HG03060 (cell line): ENCODE measurements at regions not wholly inside any gene's neighbourhood (a gene's known extent, or its start where the extent isn't known, plus 50 kb on each side); places are given as distances from the start of the nearest gene placed in this dataset.

Source experiments
- ATAC-seq: cut with Tn5 transposase; IDR thresholded peaks from one replicate; pipeline ENCODE4 v1.9.1; 2021; ENCODE audit warnings: low read depth, moderate number of reproducible peaks; ENCODE audit not compliant: unreplicated experiment

DNA sequence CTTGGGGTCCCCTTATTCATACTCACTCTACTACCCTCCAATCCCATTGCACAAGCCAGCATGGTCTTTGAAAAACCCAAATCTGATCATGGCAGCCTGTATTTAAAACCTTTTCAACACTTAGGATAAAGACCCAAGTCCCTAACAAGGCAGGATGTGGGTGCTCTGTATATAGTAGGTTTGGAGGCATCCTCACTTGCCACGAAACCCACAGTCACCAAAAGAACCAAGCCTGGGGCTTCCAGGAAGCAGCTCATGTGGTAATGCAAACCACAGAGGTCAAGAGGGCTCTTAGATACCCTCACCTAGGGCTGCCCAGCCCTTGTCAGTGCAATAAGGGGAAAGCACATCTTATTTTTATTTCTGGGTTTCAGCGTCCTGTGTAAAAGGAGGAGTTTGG, 218.6 kb upstream of the ASIC2 start:
- no peak for ATAC-seq

DNA sequence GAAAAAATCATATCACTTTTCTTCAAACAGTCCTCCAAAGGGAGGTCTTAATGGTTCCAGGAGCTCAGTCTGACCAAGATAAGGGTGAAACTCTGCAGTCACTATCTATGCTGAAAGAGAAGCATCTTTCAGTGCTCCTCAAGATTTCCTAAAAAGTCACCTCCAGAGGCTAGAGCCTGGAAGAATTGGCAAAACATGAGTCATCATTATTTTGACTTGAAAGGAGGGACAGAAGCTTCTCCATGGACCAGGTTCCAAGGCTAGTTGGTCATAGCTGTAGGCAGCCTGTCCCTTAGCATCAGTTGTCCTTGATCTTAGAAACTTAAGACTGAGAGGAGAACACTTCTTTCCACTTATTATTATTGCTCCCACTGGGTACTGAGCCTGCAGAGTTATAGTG, 219.0 kb upstream of the ASIC2 start:
- ATAC-seq = no peak

DNA sequence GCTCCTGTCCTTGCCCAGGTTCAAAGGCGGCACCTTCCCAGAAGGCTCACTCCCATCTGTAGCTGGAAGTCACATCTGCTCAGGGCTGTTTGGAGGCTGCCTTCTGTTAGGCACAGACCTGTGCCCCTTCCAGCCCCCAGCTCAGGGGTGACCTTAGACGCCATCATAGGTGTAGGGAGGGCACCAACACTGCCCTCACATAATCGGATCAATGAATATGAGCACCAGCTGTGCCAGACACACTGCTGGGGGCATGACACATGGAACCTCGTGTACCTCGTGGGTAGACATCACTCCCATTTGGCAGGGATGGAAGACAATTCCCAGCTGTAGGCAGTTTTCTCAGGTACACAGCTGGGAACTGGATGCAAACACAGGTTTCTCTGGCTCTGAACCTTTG, 220.7 kb upstream of the ASIC2 start:
- ATAC-seq = no peak

DNA sequence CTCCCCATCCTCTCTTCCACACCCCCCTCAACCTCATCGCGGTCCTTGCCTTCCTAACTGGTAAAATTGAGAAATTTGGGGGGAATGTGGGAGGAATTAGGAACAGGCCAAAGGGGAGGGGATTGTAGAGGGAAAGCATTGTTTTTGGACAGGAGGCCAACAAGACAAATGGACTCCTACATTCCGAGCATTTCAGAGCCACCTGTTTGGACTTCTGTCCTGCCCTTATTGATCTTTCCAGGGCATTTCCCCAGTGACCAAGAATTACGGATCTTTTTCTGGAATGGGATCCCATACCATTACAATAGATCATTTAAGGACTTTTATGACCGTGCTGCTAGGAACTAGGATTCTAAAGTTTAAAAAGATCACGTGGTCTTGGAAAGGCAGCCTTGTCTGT, 221.3 kb upstream of the ASIC2 start:
- ATAC-seq = no peak

DNA sequence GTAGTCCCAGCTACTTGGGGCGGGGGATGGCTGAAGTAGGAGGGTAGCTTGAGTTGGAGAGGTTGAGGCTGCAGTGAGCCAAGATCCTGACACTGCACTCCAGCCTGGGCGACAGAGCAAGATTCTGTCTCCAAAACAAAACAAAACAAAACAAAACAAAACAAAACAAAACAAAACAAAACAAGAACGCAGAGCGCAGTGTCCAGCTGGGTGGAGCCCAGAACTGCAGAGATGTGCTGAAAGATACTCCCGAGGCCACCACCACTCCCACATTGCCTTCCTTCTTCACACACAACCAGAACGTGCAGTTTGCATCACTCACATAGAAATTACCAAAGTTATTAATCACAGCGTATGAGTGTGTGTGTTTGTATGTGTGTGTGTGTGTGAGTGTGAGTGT, 222.9 kb upstream of the ASIC2 start:
- no peak for ATAC-seq

DNA sequence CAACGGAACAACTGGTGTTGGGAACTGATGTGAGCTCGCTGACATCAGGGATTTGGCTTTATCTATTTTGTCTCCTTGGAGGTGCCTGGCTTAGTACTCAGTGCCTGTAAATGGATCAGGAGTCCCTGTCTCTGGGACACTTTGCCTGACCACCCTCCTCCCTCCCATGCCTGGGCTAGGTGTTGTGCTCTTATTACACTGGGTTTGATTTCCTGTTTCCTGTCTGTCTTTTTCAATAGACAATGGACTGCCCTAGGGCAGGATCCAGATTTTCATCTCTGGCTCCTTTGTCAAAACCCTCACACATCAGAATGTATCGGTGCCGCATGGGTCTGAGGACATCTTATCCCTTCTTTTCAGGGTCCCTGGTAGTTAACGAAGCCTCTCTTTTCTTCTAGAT, 223.6 kb upstream of the ASIC2 start:
- no peak for ATAC-seq

DNA sequence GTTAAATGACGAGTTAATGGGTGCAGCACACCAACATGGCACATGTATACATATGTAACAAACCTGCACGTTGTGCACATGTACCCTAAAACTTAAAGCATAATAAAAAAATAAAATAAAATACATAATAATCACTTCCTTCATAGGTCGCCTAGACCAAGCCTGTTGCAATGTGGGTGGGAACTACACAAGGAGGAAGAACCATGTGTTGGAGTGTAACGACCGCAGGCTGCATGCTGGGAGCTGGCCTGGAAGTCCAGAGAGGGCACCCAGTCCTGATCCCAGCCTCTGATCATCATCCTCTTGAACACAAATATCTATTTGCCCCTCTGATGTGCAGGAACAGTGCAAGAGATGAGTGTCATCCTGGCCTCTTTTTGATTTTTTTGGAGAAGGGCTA, 224.7 kb upstream of the ASIC2 start:
- no peak for ATAC-seq

DNA sequence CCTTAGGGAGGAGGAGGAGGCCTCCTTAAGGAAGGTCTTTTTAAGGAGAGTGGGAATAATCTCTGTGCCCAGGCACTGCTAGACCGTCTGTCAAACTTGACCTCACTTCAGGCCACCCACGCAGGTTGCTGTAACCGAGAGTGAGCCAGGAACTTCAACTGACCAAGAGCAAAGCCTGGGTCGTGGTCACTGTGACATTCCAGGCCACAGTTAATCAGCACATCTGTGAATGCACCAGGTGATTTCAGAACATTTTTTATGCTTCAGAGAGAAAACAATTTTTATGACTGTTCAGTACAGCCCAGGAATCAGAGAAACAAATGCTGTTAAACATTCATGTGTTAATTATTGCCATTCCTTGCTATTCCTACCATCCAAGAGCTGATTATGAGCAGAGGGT, 226.6 kb upstream of the ASIC2 start:
- ATAC-seq = no peak

DNA sequence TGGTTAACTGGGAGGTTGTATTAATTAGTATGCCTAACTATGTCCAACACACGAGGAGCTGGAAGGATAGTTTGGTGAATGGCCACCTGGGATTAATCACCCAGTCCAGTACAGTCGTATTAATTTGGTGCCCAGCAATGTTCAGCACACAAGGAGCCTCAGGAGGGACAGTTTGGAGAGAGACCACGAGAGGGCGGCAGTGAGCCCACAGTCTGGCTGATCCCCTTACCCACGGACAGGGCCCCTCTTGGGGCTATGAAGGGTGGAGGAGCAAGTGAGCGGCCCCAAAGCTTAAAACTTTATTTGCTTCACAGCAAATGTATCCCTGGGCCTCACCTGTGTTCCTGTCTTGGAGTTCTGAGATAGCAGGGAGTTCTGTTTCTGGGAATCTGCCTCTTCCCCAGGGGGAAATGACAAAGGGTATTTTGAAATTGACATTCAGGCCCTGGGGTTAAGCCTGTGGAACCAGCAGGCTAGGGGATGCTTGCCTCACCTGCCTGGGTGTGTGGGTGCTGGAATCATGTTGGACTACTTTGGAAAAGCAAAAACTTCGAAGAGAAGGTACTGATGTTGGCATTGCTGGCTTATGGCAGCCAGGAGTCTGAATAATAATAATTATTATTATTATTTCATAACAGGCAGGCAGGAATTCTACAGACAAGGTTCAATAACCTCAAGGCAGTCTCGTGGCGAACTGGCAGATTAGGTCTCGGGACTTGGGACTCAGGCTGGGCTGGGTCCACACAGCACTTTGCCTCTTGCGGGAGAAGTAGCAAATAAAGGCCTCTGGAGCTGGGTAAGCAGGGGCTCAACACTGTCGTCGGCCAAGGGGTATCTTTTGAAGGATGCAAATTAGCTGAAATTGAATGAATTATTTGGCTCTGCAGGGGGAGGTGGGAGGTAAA, 227.6 kb upstream of the ASIC2 start:
- ATAC-seq = no peak

DNA sequence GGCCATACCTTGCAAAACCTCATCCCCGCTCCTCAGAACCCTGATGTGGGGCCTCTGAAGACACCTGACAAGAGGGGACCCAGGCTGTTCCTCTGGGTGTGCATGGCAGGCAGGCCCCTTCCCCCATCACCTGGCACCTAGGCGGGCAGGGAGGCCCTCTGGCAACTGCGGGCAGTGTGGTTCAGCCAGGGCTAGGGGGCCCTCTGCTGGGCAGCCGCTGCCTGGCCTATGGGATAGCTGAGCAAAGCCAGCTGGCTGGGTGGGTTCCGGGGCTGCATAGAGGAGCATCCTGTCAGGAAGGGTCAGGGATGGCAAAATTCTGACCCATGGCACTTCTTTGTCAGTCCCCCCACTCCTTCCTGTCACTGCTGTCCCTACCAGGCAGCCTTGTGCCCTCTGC, 228.7 kb upstream of the ASIC2 start:
- ATAC-seq = no peak

DNA sequence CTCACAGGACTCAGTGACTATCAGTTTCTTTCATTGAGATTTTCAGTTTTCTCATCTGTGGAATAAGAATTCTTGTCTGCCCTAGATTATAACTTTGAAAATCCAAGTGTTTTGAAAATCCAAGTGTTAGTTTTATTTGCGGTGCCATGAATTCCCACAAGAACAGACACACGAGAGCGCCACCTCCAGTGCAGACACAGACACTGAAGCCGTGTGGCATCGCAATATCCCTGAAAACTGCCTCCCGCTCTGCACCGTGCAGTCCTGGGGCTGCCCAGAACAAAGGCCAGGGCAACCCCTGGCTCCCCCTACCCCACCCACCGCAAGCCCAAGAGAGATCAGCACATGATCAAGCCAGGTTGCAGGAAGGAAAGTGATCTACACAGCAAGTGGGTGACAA, 229.5 kb upstream of the ASIC2 start:
- ATAC-seq = no peak

DNA sequence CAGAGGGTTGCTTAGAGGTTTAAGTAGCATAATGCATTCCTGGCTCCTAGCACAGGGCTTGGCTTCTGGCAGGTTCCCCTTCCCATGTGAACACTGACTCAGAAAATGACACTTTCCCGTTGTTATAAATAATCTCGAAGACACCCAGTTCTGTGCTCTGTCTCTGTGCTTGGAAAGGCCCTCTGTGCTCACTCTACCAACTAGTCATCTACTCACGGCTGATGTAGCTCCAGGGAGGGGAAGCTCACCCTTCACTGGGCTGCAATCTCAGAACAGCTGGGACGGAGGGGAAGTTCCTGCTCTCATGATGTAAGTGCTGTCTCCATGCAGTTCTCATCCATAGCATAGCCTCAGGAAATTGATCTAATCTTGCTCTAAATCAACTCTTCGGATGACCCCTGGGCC, 230.5 kb upstream of the ASIC2 start:
- ATAC-seq = no peak

DNA sequence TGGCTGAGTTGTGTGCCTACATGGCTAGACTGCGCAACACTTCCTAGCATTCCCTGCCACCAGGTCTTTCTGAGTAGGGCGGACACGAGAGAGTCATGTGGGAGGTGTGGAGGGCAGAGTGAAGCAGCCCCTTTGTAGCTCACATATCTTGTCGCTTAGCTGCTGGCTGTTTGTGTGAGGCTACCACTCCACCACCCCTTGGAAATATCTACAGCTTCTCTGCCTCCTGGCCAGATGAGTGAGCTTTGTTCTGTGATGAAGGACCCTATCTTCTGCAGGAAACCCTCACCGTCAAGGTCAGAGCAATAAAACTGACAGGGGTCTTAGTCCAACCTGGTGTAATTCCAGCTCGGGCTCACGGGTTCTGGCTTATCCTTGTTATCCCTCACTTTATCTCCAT, 232.1 kb upstream of the ASIC2 start:
- no peak for ATAC-seq

DNA sequence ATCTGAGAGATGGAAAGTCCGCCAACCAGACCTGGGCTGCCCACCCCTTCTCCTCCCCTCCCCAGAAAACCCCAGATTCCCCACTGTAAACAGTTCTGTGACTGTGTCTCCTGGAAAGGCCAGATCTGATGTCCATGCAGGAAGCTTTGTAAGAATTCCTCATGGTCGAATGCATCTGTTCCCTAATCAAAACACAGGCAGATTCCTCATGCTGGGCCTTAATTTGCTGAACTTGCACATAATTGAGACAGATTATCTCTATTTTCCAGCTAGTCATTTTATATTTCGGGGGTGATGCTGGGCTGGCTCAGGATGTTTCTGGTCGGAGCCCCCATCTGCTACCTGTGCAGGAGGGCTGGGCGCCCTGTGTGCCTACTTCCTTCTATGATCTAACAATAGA, 233.6 kb upstream of the ASIC2 start:
- ATAC-seq = no peak

DNA sequence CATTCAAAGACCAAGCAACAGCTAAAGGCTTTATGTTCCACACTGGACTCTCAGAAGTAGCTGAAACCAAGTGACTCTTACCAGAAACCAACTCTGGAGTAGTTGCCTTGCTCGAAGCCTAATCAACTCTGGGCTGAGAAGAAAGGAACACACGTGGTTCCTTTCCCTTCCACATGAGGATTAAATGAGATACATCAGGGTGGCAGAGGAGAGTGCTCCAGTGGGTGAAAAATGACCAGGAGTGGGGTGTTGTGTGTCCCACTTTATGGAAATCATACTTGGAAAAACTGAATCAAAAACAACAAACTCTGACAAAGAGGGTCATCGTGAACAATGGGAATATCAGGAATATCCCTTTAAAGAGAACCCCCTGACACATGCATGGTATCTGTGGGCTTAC, 234.2 kb upstream of the ASIC2 start:
- no peak for ATAC-seq

DNA sequence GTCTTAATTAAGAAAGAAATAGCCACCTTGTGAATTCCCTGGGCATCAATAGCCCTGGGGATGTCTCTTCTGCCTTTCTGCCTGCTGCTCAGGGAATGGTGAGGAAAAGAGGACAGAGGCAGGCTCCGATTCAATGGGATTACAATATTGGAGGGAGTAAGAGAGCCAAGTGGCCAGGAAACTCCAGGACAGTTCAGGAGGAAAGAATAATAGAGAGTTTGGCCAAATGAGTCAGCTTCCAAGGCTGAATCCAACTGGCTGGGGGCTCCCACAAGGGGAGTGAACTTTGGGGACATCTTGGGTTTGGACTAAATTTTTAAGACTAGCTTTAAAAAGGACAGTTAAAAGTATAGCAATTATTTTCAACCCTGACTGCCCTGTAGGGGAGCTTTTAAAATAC, 235.8 kb upstream of the ASIC2 start:
- ATAC-seq = no peak

DNA sequence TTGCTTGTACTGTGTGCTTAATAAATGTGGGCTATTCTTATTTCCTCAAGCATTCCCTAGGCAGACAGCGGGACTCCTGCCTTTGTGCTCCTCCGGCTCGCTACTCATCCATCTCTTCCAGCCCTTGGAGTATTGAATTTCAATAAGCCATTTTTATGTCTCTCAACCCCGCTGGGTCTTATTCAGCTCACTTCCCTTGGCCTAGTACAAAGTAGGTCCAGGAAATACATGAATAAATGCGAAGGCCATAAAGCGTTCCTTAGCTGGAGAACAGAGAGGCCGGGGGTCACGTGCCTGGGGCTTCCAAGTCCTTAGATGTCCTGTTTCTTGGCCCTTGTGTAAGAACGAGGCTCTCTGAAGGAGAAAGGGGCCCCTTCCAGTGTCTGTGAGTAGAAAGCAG, 236.7 kb upstream of the ASIC2 start:
- no peak for ATAC-seq

DNA sequence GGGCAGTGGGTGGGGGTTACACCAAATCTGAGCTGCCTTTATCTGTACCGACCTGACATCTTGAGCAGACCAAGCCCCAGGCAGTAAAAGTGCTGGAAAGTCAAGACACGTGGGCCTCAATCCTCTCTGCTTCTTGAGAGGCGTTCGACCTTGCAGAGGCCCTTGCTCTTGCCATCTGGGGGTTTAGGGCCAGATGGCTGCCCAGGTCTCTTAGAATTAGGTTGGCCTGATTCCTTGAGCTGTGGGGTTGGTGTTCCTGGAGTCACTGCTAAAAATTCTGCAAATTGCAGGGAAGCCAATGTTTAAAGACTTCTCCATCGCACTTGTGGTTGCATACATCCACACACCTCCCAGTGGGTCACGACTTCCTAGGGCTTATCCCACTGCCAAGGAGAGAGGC, 238.2 kb upstream of the ASIC2 start:
- ATAC-seq = no peak

DNA sequence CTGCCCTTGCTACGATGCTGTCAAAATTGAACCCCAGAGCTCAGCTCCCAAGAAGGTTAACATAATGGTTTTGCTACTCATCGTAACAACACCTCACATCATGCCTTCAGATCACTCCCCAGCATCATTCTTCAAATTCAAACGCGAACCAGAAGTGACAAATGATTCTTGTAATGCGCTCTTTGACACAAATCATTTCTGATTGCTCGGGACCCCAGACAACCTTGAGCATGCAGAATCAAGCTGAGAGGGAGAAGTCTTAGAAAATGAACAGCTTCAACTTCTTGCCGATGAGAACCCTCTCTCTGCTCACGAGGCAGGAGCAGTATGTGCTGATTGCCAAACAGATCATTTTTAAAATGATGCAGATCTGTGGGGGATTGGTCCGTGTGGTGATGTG, 241.0 kb upstream of the ASIC2 start:
- ATAC-seq = no peak

DNA sequence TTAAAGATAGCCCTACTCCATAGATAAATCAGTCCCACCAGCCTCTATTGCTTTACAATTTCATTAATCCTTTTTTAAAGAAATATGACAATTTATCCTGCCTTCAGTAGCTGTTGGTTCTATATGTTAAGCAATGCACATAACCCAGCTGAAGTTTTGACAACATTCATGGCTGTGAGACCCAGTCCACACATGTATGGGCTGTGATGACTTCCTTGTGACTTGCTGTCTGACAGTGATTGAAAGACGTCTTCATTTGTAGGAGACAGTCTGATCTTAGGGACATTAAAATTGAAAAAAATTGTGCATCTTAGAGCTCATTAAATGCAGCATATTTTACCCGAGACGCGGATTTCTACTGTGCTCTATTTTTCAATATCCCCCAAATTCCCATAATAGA, 252.0 kb upstream of the ASIC2 start:
- no peak for ATAC-seq

DNA sequence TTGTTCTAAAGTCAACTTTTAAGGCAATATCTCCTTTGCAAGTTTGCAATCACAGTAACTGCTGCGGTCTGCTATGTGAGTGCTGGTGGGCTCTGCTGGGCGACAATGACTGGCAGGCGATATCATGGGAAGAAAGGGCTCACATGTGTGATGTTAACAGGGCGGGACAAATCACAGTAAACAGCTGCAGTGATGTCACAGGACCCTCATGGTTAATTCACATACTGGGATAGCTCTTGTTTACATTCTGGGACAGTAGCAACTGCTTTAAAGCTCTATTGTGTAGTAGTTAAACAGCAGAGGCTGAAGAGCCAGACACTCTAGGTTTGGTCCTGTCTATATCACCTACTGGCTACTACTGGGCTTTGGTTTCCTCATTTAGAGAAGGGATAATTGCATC, 257.2 kb upstream of the ASIC2 start:
- no peak for ATAC-seq

DNA sequence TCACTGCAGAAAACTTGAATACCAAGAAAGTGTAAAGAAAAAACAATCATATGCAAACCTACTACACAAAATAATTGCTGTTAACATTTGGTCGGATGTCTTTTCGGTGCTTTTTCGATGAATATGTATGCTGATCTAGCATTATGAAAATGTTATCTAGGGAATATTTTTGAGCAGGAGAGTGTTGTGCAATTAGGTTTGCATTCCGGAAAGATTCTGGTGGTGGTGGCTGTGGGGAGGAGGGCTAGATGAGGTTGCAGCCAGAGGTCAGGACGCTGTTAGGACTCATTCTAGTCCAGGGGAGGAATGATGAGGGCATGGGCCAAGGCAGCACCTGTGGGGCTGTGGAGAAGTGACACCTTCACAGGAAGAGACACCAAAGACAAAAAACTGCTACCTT, 258.0 kb upstream of the ASIC2 start:
- ATAC-seq = no peak

DNA sequence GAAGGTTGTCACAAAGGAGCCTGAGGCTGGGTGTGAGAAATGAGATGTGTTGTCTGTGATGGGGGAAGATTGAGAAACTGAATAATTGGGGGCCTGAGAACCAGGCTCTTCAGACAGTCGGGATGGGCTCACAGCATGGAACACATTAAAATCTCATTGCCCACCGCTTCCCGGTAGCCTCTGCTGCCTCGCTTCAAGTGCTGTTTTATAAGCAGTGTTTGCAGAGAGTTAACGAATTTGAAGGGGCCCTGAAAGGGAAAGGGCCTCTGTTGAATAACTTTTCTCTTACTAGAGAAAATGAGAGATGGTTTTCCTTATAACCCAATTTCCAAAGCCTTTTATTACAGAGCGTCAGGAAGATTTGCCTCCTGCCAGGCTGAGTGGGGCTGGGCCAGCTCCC, 258.8 kb upstream of the ASIC2 start:
- ATAC-seq = no peak
